Lower lobe of right lung (tissue), 2 donors: ENCODE measurements at regions not wholly inside any gene's neighbourhood (a gene's known extent, or its start where the extent isn't known, plus 50 kb on each side); places are given as distances from the start of the nearest gene placed in this dataset.

Experiments
- ATAC-seq, 2 donors: fragments of 200-7000 bp; cut with Tn5 transposase; one replicate each; pipeline ENCODE4 v1.9.1; 2020 to 2022; ENCODE audit warnings: mild to moderate bottlenecking in 2 of 2, moderate library complexity in 2 of 2
- DNase-seq: peaks from one replicate; pipeline ENCODE4 v3.0.0-alpha.2; 2020
- H3K27ac ChIP-seq: fragments of 200-600 bp; one replicate; pipeline ENCODE4 v1.8.0; 2022
- H3K27me3 ChIP-seq: fragments of 200-600 bp; one replicate; pipeline ENCODE4 v1.8.0; 2022; ENCODE audit warnings: low read depth
- H3K36me3 ChIP-seq: fragments of 200-600 bp; one replicate; pipeline ENCODE4 v1.8.0; 2022; ENCODE audit warnings: mild to moderate bottlenecking
- H3K4me1 ChIP-seq: fragments of 200-600 bp; one replicate; pipeline ENCODE4 v1.8.0; 2022
- H3K4me3 ChIP-seq: fragments of 200-600 bp; one replicate; pipeline ENCODE4 v1.8.0; 2022; ENCODE audit warnings: mild to moderate bottlenecking
- H3K9me3 ChIP-seq: fragments of 200-600 bp; one replicate; pipeline ENCODE4 v1.8.0; 2022
- intact Hi-C: fragments of 100-400 bp; cut with DNase I; formaldehyde crosslinking; loops from one replicate; pipeline ENCODE4 v1.11.0; 2022
- TF ChIP-seq, protein P1 (sequence below): fragments of 200-600 bp; IDR thresholded peaks from one replicate; pipeline ENCODE4 v1.8.0; 2022; ENCODE audit warnings: antibody characterized with exemption, mild to moderate bottlenecking
- donor health status: DM: no; HTN: yes; CAD: no; lungs with severe emphysema.

DNA sequence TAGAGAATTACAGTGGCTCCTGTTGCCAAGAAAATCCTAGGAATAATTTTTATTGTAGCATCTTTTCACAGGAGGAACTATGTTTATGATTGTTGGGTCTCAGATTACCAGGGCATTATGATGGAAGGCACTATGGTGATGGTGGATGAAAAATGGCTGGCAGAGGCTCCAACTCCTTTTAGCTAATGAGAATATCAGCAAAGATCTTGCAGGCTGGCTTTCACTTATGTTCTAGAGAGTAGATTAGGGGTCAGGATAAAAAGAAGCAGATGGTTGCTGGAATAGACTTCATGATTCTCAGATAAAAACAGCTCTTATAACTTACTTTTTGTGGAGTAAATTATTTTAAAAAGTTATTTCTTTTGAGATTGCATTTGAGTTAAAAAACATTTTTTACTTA lies 501.9 kb downstream of the TRHDE start:
- TF ChIP-seq, protein P1, sequence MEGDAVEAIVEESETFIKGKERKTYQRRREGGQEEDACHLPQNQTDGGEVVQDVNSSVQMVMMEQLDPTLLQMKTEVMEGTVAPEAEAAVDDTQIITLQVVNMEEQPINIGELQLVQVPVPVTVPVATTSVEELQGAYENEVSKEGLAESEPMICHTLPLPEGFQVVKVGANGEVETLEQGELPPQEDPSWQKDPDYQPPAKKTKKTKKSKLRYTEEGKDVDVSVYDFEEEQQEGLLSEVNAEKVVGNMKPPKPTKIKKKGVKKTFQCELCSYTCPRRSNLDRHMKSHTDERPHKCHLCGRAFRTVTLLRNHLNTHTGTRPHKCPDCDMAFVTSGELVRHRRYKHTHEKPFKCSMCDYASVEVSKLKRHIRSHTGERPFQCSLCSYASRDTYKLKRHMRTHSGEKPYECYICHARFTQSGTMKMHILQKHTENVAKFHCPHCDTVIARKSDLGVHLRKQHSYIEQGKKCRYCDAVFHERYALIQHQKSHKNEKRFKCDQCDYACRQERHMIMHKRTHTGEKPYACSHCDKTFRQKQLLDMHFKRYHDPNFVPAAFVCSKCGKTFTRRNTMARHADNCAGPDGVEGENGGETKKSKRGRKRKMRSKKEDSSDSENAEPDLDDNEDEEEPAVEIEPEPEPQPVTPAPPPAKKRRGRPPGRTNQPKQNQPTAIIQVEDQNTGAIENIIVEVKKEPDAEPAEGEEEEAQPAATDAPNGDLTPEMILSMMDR: no peak
- DNase-seq (no peak), ATAC-seq (no peak)
- Histone ChIP-seq H3K4me1 (no peaks in the 10 kb centered on the region), H3K36me3 (no peaks in the 10 kb centered on the region), H3K27me3 (no peaks in the 10 kb centered on the region), H3K27ac (no peak overlapping the region), H3K9me3 (no peaks in the 10 kb centered on the region), H3K4me3 (no peak overlapping the region)
- intact Hi-C loops: no loop called here

DNA sequence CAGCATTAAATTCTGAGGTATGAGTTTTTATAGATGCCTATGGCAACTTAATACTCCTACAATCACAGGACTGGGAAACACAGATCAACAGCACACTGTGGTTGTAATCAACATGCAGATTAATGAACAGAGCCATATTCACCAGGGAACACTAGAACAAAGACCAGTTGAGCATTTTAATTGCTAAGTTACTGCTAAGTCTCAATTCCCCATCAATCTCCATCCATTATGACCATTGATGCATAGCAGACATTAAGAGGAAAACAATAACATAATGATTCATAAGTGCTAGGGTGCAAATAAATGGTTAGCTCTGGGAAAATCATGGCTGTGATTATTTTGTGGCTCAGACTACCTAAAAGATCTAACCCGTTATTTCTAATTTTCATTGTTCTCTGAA lies 505.6 kb downstream of the TRHDE start:
- Histone ChIP-seq H3K9me3 (no peaks in the 10 kb centered on the region), H3K36me3 (no peaks in the 10 kb centered on the region), H3K4me1 (no peaks in the 10 kb centered on the region), H3K27ac (no peak overlapping the region), H3K4me3 (no peak overlapping the region), H3K27me3 (no peaks in the 10 kb centered on the region)
- intact Hi-C loops: no loop called here
- ATAC-seq: no peak
- TF ChIP-seq, protein P1: no peak
- DNase-seq: no peak

DNA sequence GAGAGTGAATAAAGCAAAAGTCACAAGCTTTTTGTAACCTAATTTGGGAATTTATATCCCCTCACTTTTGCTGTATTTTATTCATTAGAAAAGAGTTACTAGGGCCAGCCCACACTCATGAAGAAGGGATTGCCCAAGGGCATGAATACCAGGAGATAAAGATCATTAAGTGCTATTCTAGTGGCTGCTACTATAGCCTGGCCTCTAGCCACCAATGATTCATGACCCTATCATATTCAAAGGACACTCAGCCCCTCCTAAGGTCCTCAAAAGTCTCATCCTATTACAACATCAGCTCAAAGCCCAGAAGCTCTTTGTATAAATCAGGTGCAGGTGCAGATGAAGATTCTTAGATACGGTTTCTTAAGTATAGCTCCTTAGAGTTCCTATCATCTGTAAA lies 518.1 kb downstream of the TRHDE start:
- H3K27me3 ChIP-seq: no peaks in the 10 kb centered on the region
- no peak overlapping the region for H3K4me3 ChIP-seq
- ATAC-seq (no peak), DNase-seq (no peak)
- peaks cover 3% of the 10 kb centered on the region for H3K9me3 ChIP-seq
- intact Hi-C loops: no loop called here
- no peak overlapping the region for H3K27ac ChIP-seq
- no peaks in the 10 kb centered on the region for H3K4me1 ChIP-seq
- TF ChIP-seq, protein P1: no peak
- H3K36me3 ChIP-seq: no peaks in the 10 kb centered on the region

DNA sequence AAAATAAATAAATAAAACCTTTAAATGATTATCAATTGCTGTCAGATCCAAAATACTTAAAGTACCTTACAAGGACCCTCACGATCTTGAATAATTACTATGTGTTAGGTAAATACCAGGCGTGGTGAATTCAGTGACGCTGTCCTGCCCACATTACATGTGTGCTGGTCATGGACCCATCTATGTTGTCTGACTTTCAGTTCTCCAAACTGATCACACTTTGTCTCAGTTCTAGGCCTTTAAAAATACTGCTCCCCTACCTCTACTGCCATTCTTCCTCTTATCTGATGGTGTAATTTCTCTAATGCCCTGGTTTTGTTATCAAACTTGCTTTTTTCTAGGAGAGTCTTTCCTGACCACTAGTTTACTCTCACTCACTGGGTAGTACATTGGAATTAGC lies 520.7 kb downstream of the TRHDE start:
- TF ChIP-seq, protein P1: no peak
- Histone ChIP-seq H3K27ac (no peak overlapping the region), H3K4me1 (no peaks in the 10 kb centered on the region), H3K4me3 (no peak overlapping the region), H3K9me3 (peaks cover 12% of the 10 kb centered on the region), H3K36me3 (no peaks in the 10 kb centered on the region), H3K27me3 (no peaks in the 10 kb centered on the region)
- DNase-seq (no peak), ATAC-seq (no peak)
- intact Hi-C loops: no loop called here

DNA sequence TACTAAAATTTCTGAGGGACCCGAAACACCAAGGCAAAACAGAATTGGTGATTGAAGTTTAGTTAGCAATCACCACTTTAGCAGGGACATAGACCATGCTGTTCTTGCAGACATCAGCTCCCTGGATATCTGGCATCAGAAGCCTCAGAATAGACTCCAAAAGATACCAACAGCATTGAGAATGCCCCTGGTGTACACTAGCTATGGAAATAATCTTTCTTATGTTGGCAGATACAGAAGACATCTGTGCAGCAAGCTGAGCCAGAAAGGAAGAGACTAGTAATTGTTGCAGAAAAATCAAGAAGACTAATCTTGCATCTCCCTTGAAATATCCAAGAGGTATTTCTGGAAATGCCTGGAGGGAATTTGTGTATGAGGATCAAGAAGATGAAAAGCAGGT lies 521.6 kb downstream of the TRHDE start:
- H3K4me3 ChIP-seq: no peak overlapping the region
- no peaks in the 10 kb centered on the region for H3K36me3 ChIP-seq
- no peaks in the 10 kb centered on the region for H3K4me1 ChIP-seq
- DNase-seq (no peak), ATAC-seq (no peak)
- intact Hi-C loops: no loop called here
- H3K27ac ChIP-seq: no peak overlapping the region
- TF ChIP-seq, protein P1: no peak
- no peaks in the 10 kb centered on the region for H3K27me3 ChIP-seq
- peaks cover 12% of the 10 kb centered on the region for H3K9me3 ChIP-seq

DNA sequence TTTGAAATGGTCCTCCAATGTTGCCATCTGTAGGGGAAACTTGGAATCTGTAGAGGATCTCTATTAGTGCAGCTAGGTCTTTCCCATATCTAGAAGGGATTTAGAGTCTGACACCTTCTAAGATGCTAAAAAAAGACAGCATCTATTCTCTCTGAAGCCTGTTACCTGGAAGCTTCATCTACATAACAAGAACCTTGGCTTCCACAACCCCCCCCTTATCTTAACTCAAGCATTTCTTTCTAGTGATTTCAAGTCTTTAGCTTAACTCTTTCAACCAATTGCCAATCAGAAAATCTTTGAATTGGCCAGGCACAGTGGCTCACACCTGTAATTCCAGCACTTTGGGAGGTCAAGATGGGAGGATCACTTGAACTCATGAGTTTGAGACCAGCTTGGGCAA lies 543.3 kb downstream of the TRHDE start:
- Histone ChIP-seq H3K4me1 (no peaks in the 10 kb centered on the region), H3K36me3 (no peaks in the 10 kb centered on the region), H3K27me3 (no peaks in the 10 kb centered on the region), H3K27ac (no peak overlapping the region), H3K4me3 (no peak overlapping the region), H3K9me3 (peaks cover 14% of the 10 kb centered on the region)
- TF ChIP-seq, protein P1: no peak
- DNase-seq (no peak), ATAC-seq (no peak)
- intact Hi-C loops: no loop called here
